CD4-positive, alpha-beta T cell (primary cell): ENCODE measurements at regions not wholly inside any gene's neighbourhood (a gene's known extent, or its start where the extent isn't known, plus 50 kb on each side); places are given as distances from the start of the nearest gene placed in this dataset.

Source experiments
- ATAC-seq: fragments of 200-7000 bp; cut with Tn5 transposase; one replicate; pipeline ENCODE4 v1.10.0; 2022; ENCODE audit warnings: mild to moderate bottlenecking; ENCODE audit not compliant: poor library complexity
- CTCF ChIA-PET: fragments of 350-600 bp; sonication (Branson Sonifier 250); formaldehyde crosslinking; loops from one replicate; lab custom pipeline; 2021; ENCODE audit warnings: antibody characterized with exemption, inconsistent platforms; lab: Charles Lee
- POLR2A ChIA-PET: fragments of 350-600 bp; sonication (Branson Sonifier 250); formaldehyde crosslinking; loops from one replicate; lab custom pipeline; 2021; ENCODE audit warnings: antibody characterized with exemption, inconsistent platforms; lab: Charles Lee
- DNase-seq, 14 experiments: peaks; one replicate each; pipeline ENCODE4 v3.0.0-alpha.2; 2013 to 2020; ENCODE audit warnings: mixed read lengths in 2 of 14
- H3K27ac ChIP-seq, 2 donors: one replicate each; pipeline versions ENCODE4 v1.5.1 to v1.7.0; 2013; ENCODE audit warnings: low read length in 2 of 2, low read depth in 1 of 2, mild to moderate bottlenecking in 1 of 2
- H3K27me3 ChIP-seq, 2 experiments: 1 replicate in 1 of 2; 2 replicates in 1 of 2; pipeline versions ENCODE4 v1.6.1 to v1.7.0; 2013; ENCODE audit warnings: low read length in 2 of 2, control low read depth in 1 of 2, mild to moderate bottlenecking in 1 of 2, moderate library complexity in 1 of 2; ENCODE audit not compliant: insufficient read depth in 2 of 2, control insufficient read depth in 1 of 2
- H3K36me3 ChIP-seq: one replicate; pipeline ENCODE4 v1.6.1; 2013; ENCODE audit warnings: low read length, control low read depth; ENCODE audit not compliant: insufficient read depth
- H3K4me1 ChIP-seq: one replicate; pipeline ENCODE4 v1.6.1; 2013; ENCODE audit warnings: low read length, control low read depth; ENCODE audit not compliant: insufficient read depth
- H3K4me3 ChIP-seq: one replicate; pipeline ENCODE4 v1.5.1; 2013; ENCODE audit warnings: mild to moderate bottlenecking, low read length, moderate library complexity
- H3K9me3 ChIP-seq, 2 experiments: 1 replicate in 1 of 2; 2 replicates in 1 of 2; pipeline versions ENCODE4 v1.6.1 to v1.7.0; 2013; ENCODE audit warnings: low read length in 2 of 2, mild to moderate bottlenecking in 2 of 2, control low read depth in 1 of 2, moderate library complexity in 1 of 2; ENCODE audit not compliant: control insufficient read depth in 1 of 2, insufficient read depth in 1 of 2
- H3K27ac Mint-ChIP-seq: one replicate; pipeline ENCODE4 v1.8.0; 2020; ENCODE audit warnings: mixed read lengths
- H3K27me3 Mint-ChIP-seq: one replicate; pipeline ENCODE4 v1.8.0; 2021; ENCODE audit warnings: mixed read lengths
- H3K36me3 Mint-ChIP-seq: one replicate; pipeline ENCODE4 v1.8.0; 2021; ENCODE audit warnings: low read depth, mixed read lengths
- H3K4me1 Mint-ChIP-seq: one replicate; pipeline ENCODE4 v1.8.0; 2021; ENCODE audit warnings: low read depth, mixed read lengths
- H3K4me3 Mint-ChIP-seq: one replicate; pipeline ENCODE4 v1.8.0; 2020; ENCODE audit warnings: mild to moderate bottlenecking, mixed read lengths
- H3K9me3 Mint-ChIP-seq: one replicate; pipeline ENCODE4 v1.8.0; 2020; ENCODE audit warnings: mixed read lengths
- CTCF ChIP-seq: fragments of 200-600 bp; IDR thresholded peaks from one replicate; pipeline ENCODE4 v1.8.0; 2022; ENCODE audit warnings: antibody characterized with exemption, mild to moderate bottlenecking
- intact Hi-C, 2 experiments: fragments of 100-400 bp; cut with DNase I in 1 of 2; cut with micrococcal nuclease in 1 of 2; formaldehyde crosslinking; loops; one replicate each; pipeline versions ENCODE4 v1.15.1 to v1.9.0; 2023 to 2025; cut with DNase I, micrococcal nuclease

GRCh38 chr15:47975427-47975826 is 145.4 kb upstream of the SLC24A5 start:
- H3K4me1 ChIP-seq, result no peaks in the 10 kb centered on the region
- Mint-ChIP-seq H3K4me1 (no peaks in the 10 kb centered on the region), H3K27me3 (peaks cover 7% of the 10 kb centered on the region), H3K4me3 (no peak overlapping the region), H3K36me3 (no peaks in the 10 kb centered on the region), H3K9me3 (peaks cover 7% of the 10 kb centered on the region), H3K27ac (no peak overlapping the region)
- no peak for TF ChIP-seq CTCF
- H3K27me3 ChIP-seq, result no peaks in the 10 kb centered on the region
- H3K9me3 ChIP-seq, result no peaks in the 10 kb centered on the region
- DNase-seq, result no peak
- POLR2A ChIA-PET, result no interaction called here
- H3K4me3 ChIP-seq, result no peak overlapping the region
- no peaks in the 10 kb centered on the region for H3K36me3 ChIP-seq
- CTCF ChIA-PET, result no interaction called here
- intact Hi-C loops, result no loop called here
- H3K27ac ChIP-seq, result no peak overlapping the region
- no peak for ATAC-seq

- intact Hi-C loops, result no loop called here
- H3K27me3 Mint-ChIP-seq, result peaks cover 2% of the 10 kb centered on the region
- H3K4me1 Mint-ChIP-seq, result no peaks in the 10 kb centered on the region
- no peak overlapping the region for H3K27ac Mint-ChIP-seq
- no peak for TF ChIP-seq CTCF
- no peak overlapping the region for H3K27ac ChIP-seq
- ChIA-PET POLR2A (no interaction called here), CTCF (no interaction called here)
- no peak overlapping the region for H3K4me3 ChIP-seq
- H3K27me3 ChIP-seq, result no peaks in the 10 kb centered on the region
- DNase-seq (no peak), ATAC-seq (no peak)
- no peaks in the 10 kb centered on the region for H3K36me3 ChIP-seq
- H3K4me3 Mint-ChIP-seq, result no peak overlapping the region
- no peaks in the 10 kb centered on the region for H3K36me3 Mint-ChIP-seq
- H3K4me1 ChIP-seq, result no peaks in the 10 kb centered on the region
- peaks cover 5% of the 10 kb centered on the region for H3K9me3 Mint-ChIP-seq
- H3K9me3 ChIP-seq, result no peaks in the 10 kb centered on the region
These were observed 137.3 kb upstream of the SLC24A5 start for GRCh38 chr15:47983533-47983932.

- Mint-ChIP-seq H3K27ac (no peak overlapping the region), H3K9me3 (no peaks in the 10 kb centered on the region), H3K27me3 (no peaks in the 10 kb centered on the region), H3K4me3 (no peak overlapping the region), H3K36me3 (no peaks in the 10 kb centered on the region), H3K4me1 (no peaks in the 10 kb centered on the region)
- ChIA-PET POLR2A (no interaction called here), CTCF (no interaction called here)
- no peak for TF ChIP-seq CTCF
- intact Hi-C loops, result loop anchor here in 1 of 2 experiments (5.0 kb wide), 1 partner anchor 1673 kb away; no protein-coding TSS in a partner anchor
- H3K4me1 ChIP-seq, result no peaks in the 10 kb centered on the region
- H3K27me3 ChIP-seq, result no peaks in the 10 kb centered on the region
- ATAC-seq (no peak), DNase-seq (no peak)
- no peak overlapping the region for H3K4me3 ChIP-seq
- no peak overlapping the region for H3K27ac ChIP-seq
- no peaks in the 10 kb centered on the region for H3K36me3 ChIP-seq
- no peaks in the 10 kb centered on the region for H3K9me3 ChIP-seq
These were observed 135.2 kb upstream of the SLC24A5 start for GRCh38 chr15:47985568-47985967.
